NCI-H2107 treated with DMSO at 0.1 percent for 48 hours (cell line): ENCODE measurements at regions not wholly inside any gene's neighbourhood (a gene's known extent, or its start where the extent isn't known, plus 50 kb on each side); places are given as distances from the start of the nearest gene placed in this dataset.
"Not testable (repeated sequence)": the region's sequence is repeated elsewhere in the genome, so short reads cannot be mapped to it uniquely, and the experiment has no call there.

Experiments used
- DNase-seq: peaks from one replicate; lab custom pipeline; 2025; ENCODE audit not compliant: unreplicated experiment; lab: John Stamatoyannopoulos, UW

DNA sequence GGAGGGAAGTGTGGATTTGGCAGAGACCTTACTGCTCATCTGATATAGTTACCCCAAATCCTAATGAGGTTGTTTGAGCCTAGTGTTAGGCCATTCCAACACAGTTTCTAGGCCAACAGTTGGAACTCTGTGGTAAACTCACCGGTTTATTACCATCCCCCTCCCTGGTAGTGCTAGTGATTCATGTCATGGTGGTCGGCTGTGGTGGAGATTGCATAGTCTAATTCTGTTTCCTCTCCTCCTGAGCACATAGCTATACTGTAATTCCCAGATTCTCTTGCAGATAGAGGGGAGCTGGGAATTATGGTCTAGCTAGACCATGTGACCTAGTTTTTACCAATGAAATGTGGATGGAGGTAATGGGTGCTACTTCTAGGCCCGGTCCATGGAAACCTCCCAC, 123.7 kb upstream of the KIF26B start:
- DNase-seq = no peak

DNA sequence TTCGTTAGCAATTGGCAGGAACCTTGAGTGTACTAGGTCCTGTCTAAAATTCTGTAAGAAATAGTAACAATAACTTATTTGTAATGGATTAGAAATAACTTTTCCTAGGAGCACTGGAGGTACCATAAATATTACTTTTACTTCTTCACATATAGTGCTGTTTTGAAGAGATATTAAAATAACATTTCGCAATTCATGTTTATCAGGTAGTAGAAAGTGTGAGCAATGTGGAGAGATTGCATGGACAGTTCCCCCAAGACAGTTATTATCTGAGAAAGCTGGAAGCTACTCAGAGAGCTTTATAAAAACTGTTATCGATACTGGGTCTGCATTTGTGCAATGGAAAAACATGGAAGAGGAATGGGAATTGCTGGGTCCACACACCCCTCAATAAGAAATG, 128.5 kb upstream of the KIF26B start:
- no peak for DNase-seq

- DNase-seq = no peak
Measured at GRCh38 chr1:245025525-245025924, 129.3 kb upstream of the KIF26B start.

DNA sequence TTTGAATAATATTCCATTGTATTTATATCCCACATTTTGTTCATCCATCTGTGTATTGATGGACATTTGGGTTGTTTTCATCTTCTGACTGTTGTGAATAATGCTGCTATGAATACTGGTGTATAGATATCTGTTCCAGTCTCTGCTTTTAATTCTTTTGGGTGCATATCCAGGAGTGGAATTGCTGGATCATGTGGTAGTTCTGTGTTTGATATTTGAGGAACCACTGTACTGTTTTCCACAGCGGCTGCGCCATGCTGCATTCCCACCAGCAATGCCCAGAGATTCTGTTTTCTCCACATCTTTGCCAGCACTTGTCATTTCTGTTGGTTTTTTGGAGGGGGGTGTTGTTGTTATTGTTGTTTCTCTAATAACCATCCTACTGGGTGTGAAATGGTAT, 131.6 kb upstream of the KIF26B start:
- DNase-seq = no peak

DNA sequence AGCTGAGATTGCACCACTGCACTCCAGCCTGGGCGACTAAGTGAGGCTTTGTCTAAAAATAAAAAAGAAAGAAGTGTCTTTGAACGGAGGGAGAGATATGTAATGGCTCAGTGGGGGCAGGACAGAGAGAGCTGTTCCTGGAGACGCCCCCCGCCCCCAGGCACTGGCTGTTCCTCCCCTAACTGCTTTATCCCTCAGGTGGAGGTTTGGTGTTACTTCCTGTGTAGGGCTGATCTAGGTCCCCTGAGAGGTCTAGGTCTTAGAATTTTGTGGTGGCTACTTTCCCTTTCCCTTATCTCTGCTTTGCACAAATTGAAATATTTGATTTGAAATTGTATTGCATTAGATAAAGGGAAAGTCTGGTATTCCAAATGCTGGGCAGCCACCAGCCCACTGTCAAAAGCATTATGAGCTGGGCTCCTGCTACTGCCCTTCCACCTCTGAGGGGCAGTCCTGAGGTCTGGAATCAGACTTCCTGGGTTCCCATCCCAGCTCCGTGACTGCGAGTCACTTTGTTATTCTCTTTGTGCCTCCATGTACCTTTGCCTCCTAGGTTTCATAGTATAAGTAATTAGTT, 134.8 kb upstream of the KIF26B start:
- no peak for DNase-seq

- DNase-seq = peak; percentile 87
Measured at GRCh38 chr1:245016700-245017099, 138.1 kb upstream of the KIF26B start.

DNA sequence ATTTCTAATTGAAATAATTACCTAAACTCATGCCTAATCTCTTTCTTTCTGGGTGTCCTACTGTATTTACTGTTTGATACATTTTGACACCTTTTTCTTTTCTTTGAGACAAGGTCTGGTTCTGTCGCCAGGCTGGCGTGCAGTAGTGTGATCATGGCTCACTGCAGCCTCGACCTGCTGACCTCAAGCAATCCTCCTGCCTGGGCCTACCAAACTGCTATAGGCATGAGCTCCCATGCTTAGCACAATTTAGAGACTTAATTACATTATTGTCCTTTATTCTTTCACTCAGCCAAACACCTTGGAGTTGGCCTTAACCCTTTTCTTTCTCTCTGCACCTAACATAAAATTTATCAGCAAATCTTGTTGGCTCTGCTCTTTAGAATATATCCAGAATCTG, 139.8 kb upstream of the KIF26B start:
- DNase-seq = no peak

- DNase-seq = no peak
Measured at GRCh38 chr1:245014247-245015029, 140.3 kb upstream of the KIF26B start.

GRCh38 chr1:245010018-245010614, 144.7 kb upstream of the KIF26B start:
- DNase-seq = no peak

GRCh38 chr1:245008761-245009160, 144.4 kb upstream of the HNRNPU start:
- DNase-seq = no peak

- no peak for DNase-seq
Measured at GRCh38 chr1:245007852-245008251, 143.5 kb upstream of the HNRNPU start.

DNA sequence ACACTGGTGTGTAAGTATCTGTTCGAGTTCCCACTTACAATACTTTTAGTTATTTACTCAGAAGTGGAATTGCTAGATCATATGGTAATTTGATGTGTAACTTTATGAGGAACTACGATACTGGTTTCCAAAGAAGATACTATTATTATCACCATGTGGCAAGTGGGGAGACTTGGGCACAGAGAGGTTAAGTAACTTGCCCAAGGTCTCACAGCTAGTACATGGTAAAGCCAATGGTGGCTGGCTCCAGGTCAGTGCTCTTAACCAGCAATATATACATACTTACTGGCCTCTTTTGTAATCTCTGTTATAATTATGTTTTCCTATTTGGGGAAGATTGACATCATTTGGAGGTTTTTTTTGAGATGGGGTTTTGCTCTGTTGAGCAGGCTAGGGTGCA, 138.9 kb upstream of the HNRNPU start:
- DNase-seq = no peak

- DNase-seq = no peak
Measured at GRCh38 chr1:245001252-245001651, 136.9 kb upstream of the HNRNPU start.

- DNase-seq = no peak
Measured at GRCh38 chr1:245000872-245001188, 136.5 kb upstream of the HNRNPU start.

DNA sequence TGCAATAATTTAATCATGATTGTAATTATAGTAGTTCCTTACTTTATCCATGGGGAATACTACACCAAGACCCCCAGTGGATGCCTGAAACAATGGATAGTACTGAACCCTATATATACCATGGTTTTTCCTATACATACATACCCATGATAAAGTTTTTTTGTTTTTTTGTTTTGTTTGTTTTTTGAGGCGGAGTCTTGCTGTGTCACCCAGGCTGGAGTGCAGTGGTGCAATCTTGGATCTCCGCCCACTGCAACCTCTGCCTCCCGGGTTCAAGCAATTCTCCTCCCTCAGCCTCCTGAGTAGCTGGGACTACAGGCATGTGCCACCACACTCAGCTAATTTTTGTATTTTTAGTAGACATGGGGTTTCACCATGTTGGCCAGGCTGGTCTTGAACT, 135.3 kb upstream of the HNRNPU start:
- not testable (repeated sequence) for DNase-seq

GRCh38 chr1:244998717-244999346, 134.5 kb upstream of the HNRNPU start:
- no peak for DNase-seq

- DNase-seq = no peak
Measured at GRCh38 chr1:244995602-244996400, 131.5 kb upstream of the HNRNPU start.

DNA sequence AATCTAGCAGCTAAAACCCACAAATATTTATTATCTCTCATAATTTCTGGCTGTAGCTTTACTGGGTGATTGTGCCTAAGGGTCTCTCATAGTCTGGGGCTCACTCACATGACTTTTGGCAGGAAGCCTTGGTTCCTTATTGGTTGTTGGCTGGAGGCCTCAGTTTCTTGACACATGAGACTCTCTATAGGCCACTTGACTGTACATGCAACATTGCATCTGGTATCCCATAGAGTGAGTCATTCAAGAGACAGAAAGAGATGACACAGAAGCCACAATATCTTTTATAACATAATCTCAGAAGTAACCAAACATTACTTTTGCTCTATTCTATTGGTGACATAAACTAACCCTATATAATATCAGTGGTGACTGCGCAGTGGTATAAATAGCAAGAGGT, 128.5 kb upstream of the HNRNPU start:
- peak; percentile 62 for DNase-seq

DNA sequence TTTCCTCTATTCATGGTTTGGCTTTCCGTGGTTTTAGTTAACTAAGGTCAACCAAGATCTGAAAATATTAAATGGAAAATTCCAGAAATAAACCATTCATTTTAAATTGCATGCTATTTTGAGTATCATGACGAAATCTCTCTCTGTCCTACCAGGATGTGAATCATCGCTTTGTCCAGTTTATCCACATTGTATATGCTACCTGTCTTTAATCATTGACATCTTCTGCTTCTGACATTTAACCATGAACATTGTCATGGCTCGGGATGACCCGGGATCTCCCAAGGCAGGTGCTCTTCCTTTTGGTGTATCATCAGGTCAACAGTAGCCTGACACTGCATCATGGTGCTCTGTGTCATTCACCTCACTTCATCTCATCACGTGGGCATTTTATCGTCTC, 125.5 kb upstream of the HNRNPU start:
- no peak for DNase-seq

DNA sequence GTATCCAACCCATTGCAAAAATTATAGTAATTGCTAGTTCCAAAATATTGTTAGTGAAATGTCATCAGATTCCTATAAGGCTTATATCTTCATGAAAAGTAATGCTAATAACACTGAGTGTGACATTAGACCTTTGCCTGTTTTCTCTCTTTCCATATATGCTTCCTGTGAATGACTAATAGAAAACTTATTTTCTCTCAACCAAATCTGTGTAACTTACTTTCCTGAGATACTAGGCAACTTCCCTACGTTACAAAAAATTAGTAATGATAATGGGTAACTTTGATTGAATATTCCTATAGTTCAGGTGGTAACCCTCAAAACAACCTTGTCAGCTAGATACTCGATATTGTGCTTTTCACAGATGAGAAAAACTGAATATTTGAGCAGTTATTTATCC, 124.2 kb upstream of the HNRNPU start:
- no peak for DNase-seq

GRCh38 chr1:244980605-244981004, 116.3 kb upstream of the HNRNPU start:
- no peak for DNase-seq
